ENCODE measurements at regions not wholly inside any gene's neighbourhood (a gene's known extent, or its start where the extent isn't known, plus 50 kb on each side); places are given as distances from the start of the nearest gene placed in this dataset.

- TF ChIP-seq, protein P1, sequence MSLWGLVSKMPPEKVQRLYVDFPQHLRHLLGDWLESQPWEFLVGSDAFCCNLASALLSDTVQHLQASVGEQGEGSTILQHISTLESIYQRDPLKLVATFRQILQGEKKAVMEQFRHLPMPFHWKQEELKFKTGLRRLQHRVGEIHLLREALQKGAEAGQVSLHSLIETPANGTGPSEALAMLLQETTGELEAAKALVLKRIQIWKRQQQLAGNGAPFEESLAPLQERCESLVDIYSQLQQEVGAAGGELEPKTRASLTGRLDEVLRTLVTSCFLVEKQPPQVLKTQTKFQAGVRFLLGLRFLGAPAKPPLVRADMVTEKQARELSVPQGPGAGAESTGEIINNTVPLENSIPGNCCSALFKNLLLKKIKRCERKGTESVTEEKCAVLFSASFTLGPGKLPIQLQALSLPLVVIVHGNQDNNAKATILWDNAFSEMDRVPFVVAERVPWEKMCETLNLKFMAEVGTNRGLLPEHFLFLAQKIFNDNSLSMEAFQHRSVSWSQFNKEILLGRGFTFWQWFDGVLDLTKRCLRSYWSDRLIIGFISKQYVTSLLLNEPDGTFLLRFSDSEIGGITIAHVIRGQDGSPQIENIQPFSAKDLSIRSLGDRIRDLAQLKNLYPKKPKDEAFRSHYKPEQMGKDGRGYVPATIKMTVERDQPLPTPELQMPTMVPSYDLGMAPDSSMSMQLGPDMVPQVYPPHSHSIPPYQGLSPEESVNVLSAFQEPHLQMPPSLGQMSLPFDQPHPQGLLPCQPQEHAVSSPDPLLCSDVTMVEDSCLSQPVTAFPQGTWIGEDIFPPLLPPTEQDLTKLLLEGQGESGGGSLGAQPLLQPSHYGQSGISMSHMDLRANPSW (CRISPR knock-in tag; conservative IDR thresholded peaks at IDR 0.05; ENCODE audit: low read depth): no peak
- TF ChIP-seq, protein P2, sequence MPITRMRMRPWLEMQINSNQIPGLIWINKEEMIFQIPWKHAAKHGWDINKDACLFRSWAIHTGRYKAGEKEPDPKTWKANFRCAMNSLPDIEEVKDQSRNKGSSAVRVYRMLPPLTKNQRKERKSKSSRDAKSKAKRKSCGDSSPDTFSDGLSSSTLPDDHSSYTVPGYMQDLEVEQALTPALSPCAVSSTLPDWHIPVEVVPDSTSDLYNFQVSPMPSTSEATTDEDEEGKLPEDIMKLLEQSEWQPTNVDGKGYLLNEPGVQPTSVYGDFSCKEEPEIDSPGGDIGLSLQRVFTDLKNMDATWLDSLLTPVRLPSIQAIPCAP (CRISPR knock-in tag; IDR thresholded peaks at IDR 0.05): no peak
- TF ChIP-seq USF1 (CRISPR knock-in tag; IDR thresholded peaks at IDR 0.05) (no peak), SP1 (CRISPR knock-in tag; conservative IDR thresholded peaks at IDR 0.05) (no peak), CTCF (IDR thresholded peaks at IDR 0.05) (no peak), JUN (CRISPR knock-in tag; IDR thresholded peaks at IDR 0.05) (no peak), IRF2 (CRISPR knock-in tag; IDR thresholded peaks at IDR 0.05; ENCODE audit: borderline replicate concordance, low read depth) (no peak), ETV6 (CRISPR knock-in tag; IDR thresholded peaks at IDR 0.05) (no peak), CBFB (CRISPR knock-in tag; IDR thresholded peaks at IDR 0.05; ENCODE audit: low read depth) (no peak), FOXK1 (CRISPR knock-in tag; IDR thresholded peaks at IDR 0.05) (no peak)
- TF ChIP-seq, protein P3, sequence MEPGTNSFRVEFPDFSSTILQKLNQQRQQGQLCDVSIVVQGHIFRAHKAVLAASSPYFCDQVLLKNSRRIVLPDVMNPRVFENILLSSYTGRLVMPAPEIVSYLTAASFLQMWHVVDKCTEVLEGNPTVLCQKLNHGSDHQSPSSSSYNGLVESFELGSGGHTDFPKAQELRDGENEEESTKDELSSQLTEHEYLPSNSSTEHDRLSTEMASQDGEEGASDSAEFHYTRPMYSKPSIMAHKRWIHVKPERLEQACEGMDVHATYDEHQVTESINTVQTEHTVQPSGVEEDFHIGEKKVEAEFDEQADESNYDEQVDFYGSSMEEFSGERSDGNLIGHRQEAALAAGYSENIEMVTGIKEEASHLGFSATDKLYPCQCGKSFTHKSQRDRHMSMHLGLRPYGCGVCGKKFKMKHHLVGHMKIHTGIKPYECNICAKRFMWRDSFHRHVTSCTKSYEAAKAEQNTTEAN (CRISPR knock-in tag; IDR thresholded peaks at IDR 0.05): no peak
- TF ChIP-seq, protein P4, sequence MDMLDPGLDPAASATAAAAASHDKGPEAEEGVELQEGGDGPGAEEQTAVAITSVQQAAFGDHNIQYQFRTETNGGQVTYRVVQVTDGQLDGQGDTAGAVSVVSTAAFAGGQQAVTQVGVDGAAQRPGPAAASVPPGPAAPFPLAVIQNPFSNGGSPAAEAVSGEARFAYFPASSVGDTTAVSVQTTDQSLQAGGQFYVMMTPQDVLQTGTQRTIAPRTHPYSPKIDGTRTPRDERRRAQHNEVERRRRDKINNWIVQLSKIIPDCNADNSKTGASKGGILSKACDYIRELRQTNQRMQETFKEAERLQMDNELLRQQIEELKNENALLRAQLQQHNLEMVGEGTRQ (CRISPR knock-in tag; IDR thresholded peaks at IDR 0.05): no peak
These were observed 1669.6 kb downstream of the MAT2B start for GRCh38 chr5:165175041-165175440.
